ENCODE measurements at regions not wholly inside any gene's neighbourhood (a gene's known extent, or its start where the extent isn't known, plus 50 kb on each side); places are given as distances from the start of the nearest gene placed in this dataset.

DNA sequence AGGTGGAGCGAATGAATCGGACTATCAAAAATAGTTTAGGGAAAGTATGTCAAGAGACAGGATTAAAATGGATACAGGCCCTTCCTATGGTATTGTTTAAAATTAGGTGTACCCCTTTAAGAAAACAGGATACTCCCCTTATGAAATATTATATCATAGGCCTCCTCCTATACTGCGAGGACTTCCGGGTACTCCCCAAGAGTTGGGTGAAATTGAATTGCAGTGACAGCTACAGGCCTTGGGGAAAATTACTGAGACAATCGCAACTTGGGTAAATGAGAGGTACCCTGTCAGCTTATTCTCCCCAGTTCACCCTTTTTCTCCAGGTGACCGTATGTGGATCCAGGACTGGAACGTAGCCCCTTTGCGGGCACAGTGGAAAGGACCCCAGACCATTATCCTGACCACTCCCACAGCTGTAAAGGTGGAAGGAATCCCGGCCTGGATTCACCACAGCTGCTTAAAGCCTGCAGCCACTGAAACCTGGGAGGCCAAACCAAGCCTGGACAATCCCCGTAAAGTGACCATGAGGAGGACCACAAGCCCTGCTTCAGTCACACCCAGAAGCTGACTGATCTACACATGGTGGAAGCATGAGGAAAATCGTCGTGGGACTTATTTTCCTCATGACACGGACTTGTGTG lies 1138.1 kb downstream of the ARAP2 start:
- TF ChIP-seq EZH2 (IDR thresholded peaks at IDR 0.05) (no peak), EZH2phosphoT487 (IDR thresholded peaks at IDR 0.05) (no peak)
- TF ChIP-seq, protein P1, sequence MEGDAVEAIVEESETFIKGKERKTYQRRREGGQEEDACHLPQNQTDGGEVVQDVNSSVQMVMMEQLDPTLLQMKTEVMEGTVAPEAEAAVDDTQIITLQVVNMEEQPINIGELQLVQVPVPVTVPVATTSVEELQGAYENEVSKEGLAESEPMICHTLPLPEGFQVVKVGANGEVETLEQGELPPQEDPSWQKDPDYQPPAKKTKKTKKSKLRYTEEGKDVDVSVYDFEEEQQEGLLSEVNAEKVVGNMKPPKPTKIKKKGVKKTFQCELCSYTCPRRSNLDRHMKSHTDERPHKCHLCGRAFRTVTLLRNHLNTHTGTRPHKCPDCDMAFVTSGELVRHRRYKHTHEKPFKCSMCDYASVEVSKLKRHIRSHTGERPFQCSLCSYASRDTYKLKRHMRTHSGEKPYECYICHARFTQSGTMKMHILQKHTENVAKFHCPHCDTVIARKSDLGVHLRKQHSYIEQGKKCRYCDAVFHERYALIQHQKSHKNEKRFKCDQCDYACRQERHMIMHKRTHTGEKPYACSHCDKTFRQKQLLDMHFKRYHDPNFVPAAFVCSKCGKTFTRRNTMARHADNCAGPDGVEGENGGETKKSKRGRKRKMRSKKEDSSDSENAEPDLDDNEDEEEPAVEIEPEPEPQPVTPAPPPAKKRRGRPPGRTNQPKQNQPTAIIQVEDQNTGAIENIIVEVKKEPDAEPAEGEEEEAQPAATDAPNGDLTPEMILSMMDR (IDR thresholded peaks at IDR 0.05): no peak

All from neural progenitor cell (in vitro differentiated cells).